ENCODE measurements at regions not wholly inside any gene's neighbourhood (a gene's known extent, or its start where the extent isn't known, plus 50 kb on each side); places are given as distances from the start of the nearest gene placed in this dataset.

DNA sequence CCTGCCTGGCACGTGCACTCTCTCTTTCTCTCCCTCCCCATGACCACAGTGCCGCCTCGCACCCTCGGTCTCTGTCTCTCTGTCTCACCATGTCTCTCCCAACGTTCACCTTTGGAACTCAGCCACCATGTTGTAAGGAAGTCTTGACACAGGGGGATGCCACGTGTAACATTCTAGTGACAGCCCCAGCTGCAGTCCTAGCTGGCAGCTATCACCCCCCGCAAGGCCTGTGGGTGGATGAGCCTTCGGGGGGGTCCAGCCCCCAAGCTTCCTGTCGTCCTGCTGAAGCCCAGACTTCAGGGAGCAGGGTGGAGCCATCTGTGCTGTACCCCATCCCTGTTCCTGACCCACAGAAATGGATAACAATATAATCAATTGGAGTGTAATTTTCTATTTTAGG lies 118.5 kb downstream of the SOX1 start:
- H3K79me2 ChIP-seq (ENCODE audit: control insufficient read depth in 1 of 2, insufficient read depth in 2 of 2, low read length in 2 of 2): no peaks in the 10 kb centered on the region
- 92% methylated on average over 8 of the region's 9 CpGs; no CpG with 5 or more reads in 1 of the 2 experiments for WGBS, 2 experiments (ENCODE audit: extremely low coverage in 1 of 2, insufficient coverage in 1 of 2, insufficient read length in 1 of 2, insufficient replicate concordance in 2 of 2, low coverage in 1 of 2, low lambda C conversion rate in 2 of 2, missing lambda C conversion rate in 1 of 2)
- TF ChIP-seq CREB1 (IDR thresholded peaks at IDR 0.05) (no peak), BCL11A (IDR thresholded peaks at IDR 0.05; ENCODE audit: low read depth in 2 of 2, low read length in 2 of 2) (no peak), FOSL1 (IDR thresholded peaks at IDR 0.05; ENCODE audit: insufficient read depth, low read depth, low read length) (no peak), SP4 (IDR thresholded peaks at IDR 0.05; ENCODE audit: low read length) (no peak), JUND (IDR thresholded peaks at IDR 0.05; ENCODE audit: low read length) (no peak), TBP (IDR thresholded peaks at IDR 0.05; ENCODE audit: low read depth, low read length) (no peak), SAP30 (IDR thresholded peaks at IDR 0.05; ENCODE audit: insufficient read depth, insufficient replicate concordance, low read length) (no peak), CBX8 (IDR thresholded peaks at IDR 0.05; ENCODE audit: borderline replicate concordance, low read depth, low read length) (no peak), TEAD4 (IDR thresholded peaks at IDR 0.05; ENCODE audit: low read depth, low read length) (no peak), KDM1A (IDR thresholded peaks at IDR 0.05; ENCODE audit: borderline replicate concordance, low read length) (no peak), RNF2 (IDR thresholded peaks at IDR 0.05; ENCODE audit: borderline replicate concordance, low read depth, low read length, missing control alignments, poor library complexity, severe bottlenecking) (no peak)
- TF ChIP-seq, protein P1, sequence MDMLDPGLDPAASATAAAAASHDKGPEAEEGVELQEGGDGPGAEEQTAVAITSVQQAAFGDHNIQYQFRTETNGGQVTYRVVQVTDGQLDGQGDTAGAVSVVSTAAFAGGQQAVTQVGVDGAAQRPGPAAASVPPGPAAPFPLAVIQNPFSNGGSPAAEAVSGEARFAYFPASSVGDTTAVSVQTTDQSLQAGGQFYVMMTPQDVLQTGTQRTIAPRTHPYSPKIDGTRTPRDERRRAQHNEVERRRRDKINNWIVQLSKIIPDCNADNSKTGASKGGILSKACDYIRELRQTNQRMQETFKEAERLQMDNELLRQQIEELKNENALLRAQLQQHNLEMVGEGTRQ (IDR thresholded peaks at IDR 0.05; ENCODE audit: low read length): no peak
- TF ChIP-seq, protein P2, sequence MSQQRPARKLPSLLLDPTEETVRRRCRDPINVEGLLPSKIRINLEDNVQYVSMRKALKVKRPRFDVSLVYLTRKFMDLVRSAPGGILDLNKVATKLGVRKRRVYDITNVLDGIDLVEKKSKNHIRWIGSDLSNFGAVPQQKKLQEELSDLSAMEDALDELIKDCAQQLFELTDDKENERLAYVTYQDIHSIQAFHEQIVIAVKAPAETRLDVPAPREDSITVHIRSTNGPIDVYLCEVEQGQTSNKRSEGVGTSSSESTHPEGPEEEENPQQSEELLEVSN (IDR thresholded peaks at IDR 0.05): no peak

More for the DNA sequence above, 118.5 kb downstream of the SOX1 start:
- Histone ChIP-seq H3K9me3 (ENCODE audit: insufficient read depth in 2 of 2, low read depth in 1 of 2, low read length in 1 of 2) (0 out of 4 replicates have a peak, but pooled peaks cover 0 to 2% of the 10 kb centered on the region in 2 experiments), H4K8ac (ENCODE audit: extremely low read depth, insufficient read depth, low read length) (no peak overlapping the region), H2AK5ac (ENCODE audit: low read depth, low read length) (no peak overlapping the region), H4K20me1 (replicated peaks in 1 of 2; ENCODE audit: control insufficient read depth in 1 of 2, insufficient read depth in 2 of 2, low read length in 2 of 2) (no peaks in the 10 kb centered on the region), H3K36me3 (ENCODE audit: control insufficient read depth in 2 of 4, insufficient read depth in 4 of 4, low read length in 3 of 4) (no peaks in the 10 kb centered on the region), H3K27me3 (replicated peaks in 1 of 4; ENCODE audit: control insufficient read depth in 3 of 4, extremely low read depth in 1 of 4, insufficient read depth in 3 of 4, low read length in 3 of 4) (no peaks in the 10 kb centered on the region; a peak in 3 of 7 replicates), H3K14ac (ENCODE audit: insufficient read length) (no peak overlapping the region), H2BK20ac (ENCODE audit: low read length) (no peak overlapping the region), H3K4ac (replicated peaks; ENCODE audit: insufficient read length, low read depth, low read length) (no peak overlapping the region), H2AFZ (ENCODE audit: low read length) (no peak overlapping the region), H3K9ac (replicated peaks in 1 of 4; ENCODE audit: extremely low read depth in 1 of 4, low read depth in 3 of 4, low read length in 3 of 4) (no peak overlapping the region), H3K23me2 (ENCODE audit: low read depth, low read length) (no peaks in the 10 kb centered on the region), H4K5ac (ENCODE audit: insufficient read length, low read depth, low read length) (no peak overlapping the region), H3K4me3 (ENCODE audit: extremely low read depth in 1 of 4, insufficient read depth in 2 of 4, low read depth in 3 of 4, low read length in 4 of 4) (no peak overlapping the region), H3K23ac (ENCODE audit: insufficient read length) (no peak overlapping the region), H2BK12ac (ENCODE audit: low read depth, low read length) (no peak overlapping the region), H2BK120ac (replicated peaks; ENCODE audit: low read depth, low read length) (no peak overlapping the region), H4K91ac (replicated peaks; ENCODE audit: insufficient read length, low read length) (peak overlapping the region; percentile 6), H3K18ac (ENCODE audit: extremely low read depth, low read length) (no peak overlapping the region), H3K27ac (ENCODE audit: low read depth, low read length) (no peak overlapping the region), H3K4me1 (replicated peaks in 1 of 4; ENCODE audit: control insufficient read depth in 3 of 4, insufficient read depth in 4 of 4, low read length in 3 of 4) (peaks cover 0 to 3% (median 0%) of the 10 kb centered on the region in 4 experiments; a peak in 1 of 7 replicates), H3K56ac (replicated peaks; ENCODE audit: insufficient read length, low read depth, low read length) (no peak overlapping the region), H2BK5ac (ENCODE audit: low read depth, low read length) (no peak overlapping the region), H2BK15ac (ENCODE audit: low read length) (no peak overlapping the region), H3K4me2 (ENCODE audit: insufficient read depth in 1 of 2, low read depth in 2 of 2, low read length in 2 of 2) (no peak overlapping the region), H3K79me1 (ENCODE audit: low read depth, low read length) (no peaks in the 10 kb centered on the region)
- POLR2A ChIA-PET (ENCODE audit: partially characterized antibody): no interaction called here
- DNase-seq (ENCODE audit: low read depth in 1 of 2, low spot score in 2 of 2) (no peak), FAIRE-seq (no peak)
- CTCF ChIA-PET (ENCODE audit: partially characterized antibody): interaction anchor here (0.6 kb wide), 1 partner anchor 63 kb away, joined by 3 read pairs; no protein-coding TSS in a partner anchor
